ENCODE measurements at regions not wholly inside any gene's neighbourhood (a gene's known extent, or its start where the extent isn't known, plus 50 kb on each side); places are given as distances from the start of the nearest gene placed in this dataset.
"Not testable (repeated sequence)": the region's sequence is repeated elsewhere in the genome, so short reads cannot be mapped to it uniquely, and the experiment has no call there.

GRCh38 chr12:113732916-113733315 is 233.2 kb downstream of the RBM19 start:
- DNase-seq = no peak
- intact Hi-C loops (cut with DNase I) = no loop called here

- intact Hi-C loops (cut with DNase I) = no loop called here
- no peak for DNase-seq
Observed at GRCh38 chr12:113727651-113728061, 238.5 kb downstream of the RBM19 start.

GRCh38 chr12:113726254-113726819 is 239.8 kb downstream of the RBM19 start:
- intact Hi-C loops (cut with DNase I) = no loop called here
- DNase-seq = no peak

GRCh38 chr12:113725557-113725876 is 240.6 kb downstream of the RBM19 start:
- intact Hi-C loops (cut with DNase I) = no loop called here
- DNase-seq = no peak

GRCh38 chr12:113724794-113725556 is 241.2 kb downstream of the RBM19 start:
- DNase-seq = no peak
- intact Hi-C loops (cut with DNase I) = no loop called here

- intact Hi-C loops (cut with DNase I) = no loop called here
- DNase-seq = no peak
Observed at GRCh38 chr12:113723631-113724030, 242.5 kb downstream of the RBM19 start.

- intact Hi-C loops (cut with DNase I) = no loop called here
- no peak for DNase-seq
Observed at GRCh38 chr12:113722747-113723146, 243.4 kb downstream of the RBM19 start.

- peak in 1 of 10 donors; percentile 72 for DNase-seq
- intact Hi-C loops (cut with DNase I) = no loop called here
Observed at GRCh38 chr12:113720629-113721028, 245.5 kb downstream of the RBM19 start.

GRCh38 chr12:113719911-113720591 is 246.1 kb downstream of the RBM19 start:
- no peak for DNase-seq
- intact Hi-C loops (cut with DNase I) = no loop called here

- intact Hi-C loops (cut with DNase I) = no loop called here
- no peak for DNase-seq
Observed at GRCh38 chr12:113713156-113713555, 241.5 kb upstream of the LHX5 start.

- peak in 1 of 10 donors; percentile 75 for DNase-seq
- intact Hi-C loops (cut with DNase I) = no loop called here
Observed at GRCh38 chr12:113712481-113712880, 240.8 kb upstream of the LHX5 start.

- DNase-seq = no peak
- intact Hi-C loops (cut with DNase I) = no loop called here
Observed at GRCh38 chr12:113710216-113710615, 238.5 kb upstream of the LHX5 start.

- intact Hi-C loops (cut with DNase I) = no loop called here
Observed at GRCh38 chr12:113709456-113709855, 237.8 kb upstream of the LHX5 start.

GRCh38 chr12:113702836-113703235 is 231.2 kb upstream of the LHX5 start:
- intact Hi-C loops (cut with DNase I) = no loop called here
- no peak for DNase-seq

More at GRCh38 chr12:113709456-113709855, 237.8 kb upstream of the LHX5 start:
- no peak for DNase-seq

- DNase-seq = no peak
- intact Hi-C loops (cut with DNase I) = no loop called here
Observed at GRCh38 chr12:113702276-113702675, 230.6 kb upstream of the LHX5 start.

- intact Hi-C loops (cut with DNase I) = no loop called here
Observed at GRCh38 chr12:113700943-113701342, 229.3 kb upstream of the LHX5 start.

GRCh38 chr12:113699984-113700383 is 228.3 kb upstream of the LHX5 start:
- intact Hi-C loops (cut with DNase I) = not testable (repeated sequence)

More at GRCh38 chr12:113700943-113701342, 229.3 kb upstream of the LHX5 start:
- DNase-seq = no peak

GRCh38 chr12:113698510-113698858 is 226.8 kb upstream of the LHX5 start:
- intact Hi-C loops (cut with DNase I) = no loop called here
- no peak for DNase-seq

More at GRCh38 chr12:113699984-113700383, 228.3 kb upstream of the LHX5 start:
- DNase-seq = not testable (repeated sequence)

GRCh38 chr12:113697651-113698509 is 226.2 kb upstream of the LHX5 start:
- intact Hi-C loops (cut with DNase I) = no loop called here
- DNase-seq = no peak

- DNase-seq = no peak
- intact Hi-C loops (cut with DNase I) = no loop called here
Observed at GRCh38 chr12:113697104-113697503, 225.4 kb upstream of the LHX5 start.

- no peak for DNase-seq
- intact Hi-C loops (cut with DNase I) = no loop called here
Observed at GRCh38 chr12:113693693-113694092, 222.0 kb upstream of the LHX5 start.

Measured in posterior cingulate gyrus (tissue), 11 donors.